ENCODE measurements at regions not wholly inside any gene's neighbourhood (a gene's known extent, or its start where the extent isn't known, plus 50 kb on each side); places are given as distances from the start of the nearest gene placed in this dataset.

- TF ChIP-seq EZH2phosphoT487 (IDR thresholded peaks at IDR 0.05; ENCODE audit: insufficient read depth, low read depth) (no peak), EZH2 (IDR thresholded peaks at IDR 0.05; ENCODE audit: insufficient read depth, poor library complexity, severe bottlenecking) (no peak)
Observed at GRCh38 chr5:168039039-168039438, 252.4 kb upstream of the WWC1 start.
